HEK293 (cell line): ENCODE measurements at regions not wholly inside any gene's neighbourhood (a gene's known extent, or its start where the extent isn't known, plus 50 kb on each side); places are given as distances from the start of the nearest gene placed in this dataset.

Experiments used
- CTCF ChIA-PET: fragments of 350-600 bp; formaldehyde crosslinking; extraction: SDS; loops from one replicate; lab custom pipeline; 2021; ENCODE audit warnings: antibody characterized with exemption; lab: Yijun Ruan, JAX
- POLR2A ChIA-PET: fragments of 300-600 bp; formaldehyde crosslinking; extraction: SDS; loops from one replicate; lab custom pipeline; 2020; ENCODE audit warnings: antibody characterized with exemption, inconsistent platforms; lab: Yijun Ruan, JAX
- H3K27ac ChIP-seq: fragments of 200-500 bp; sonication (Bioruptor generic); 2 replicates; pipeline ENCODE4 v1.5.1; 2014; ENCODE audit warnings: low read depth, low read length, control low read depth, inconsistent platforms; ENCODE audit errors: extremely low read depth
- H3K36me3 ChIP-seq, 2 experiments: fragments of 200-500 bp in 1 of 2; sonication (Bioruptor generic) in 1 of 2; 1 replicate in 1 of 2; 2 replicates in 1 of 2; pipeline ENCODE4 v1.5.1; 2014 to 2017; ENCODE audit warnings: inconsistent platforms in 2 of 2, low read length in 2 of 2; ENCODE audit not compliant: control insufficient read depth in 2 of 2, insufficient read depth in 1 of 2
- H3K4me1 ChIP-seq: fragments of 200-500 bp; sonication (Bioruptor generic); 2 replicates; pipeline ENCODE4 v1.5.1; 2014; ENCODE audit warnings: mild to moderate bottlenecking, low read length, inconsistent platforms; ENCODE audit not compliant: control insufficient read depth, insufficient read depth
- H3K4me3 ChIP-seq: 2 replicates; pipeline ENCODE4 v1.5.1; 2011; ENCODE audit warnings: low read depth, mild to moderate bottlenecking, control low read depth, low read length, moderate library complexity
- H3K9me3 ChIP-seq: fragments of 200-500 bp; sonication (Bioruptor generic); 2 replicates; pipeline ENCODE4 v1.5.1; 2014; ENCODE audit warnings: low read depth, low read length, inconsistent platforms; ENCODE audit not compliant: control insufficient read depth, insufficient read depth
- CTCF ChIP-seq: fragments of 450-650 bp; formaldehyde crosslinking; IDR thresholded peaks from 2 replicates; pipeline ENCODE4 v1.5.1; 2016; ENCODE audit warnings: missing biosample characterization, missing genetic modification characterization
- GLIS1 ChIP-seq: fragments of 450-650 bp; formaldehyde crosslinking; IDR thresholded peaks from 2 replicates; pipeline ENCODE4 v1.5.1; 2016; ENCODE audit warnings: missing biosample characterization, missing genetic modification characterization
- KLF10 ChIP-seq: fragments of 450-650 bp; IDR thresholded peaks from 2 replicates; pipeline ENCODE4 v1.5.1; 2018; ENCODE audit warnings: missing biosample characterization, mild to moderate bottlenecking, missing genetic modification characterization
- KLF16 ChIP-seq: fragments of 450-650 bp; formaldehyde crosslinking; IDR thresholded peaks from 2 replicates; pipeline ENCODE4 v1.5.1; 2017; ENCODE audit warnings: missing biosample characterization, missing genetic modification characterization
- KLF8 ChIP-seq: fragments of 450-650 bp; formaldehyde crosslinking; IDR thresholded peaks from 2 replicates; pipeline ENCODE4 v1.5.1; 2016; ENCODE audit warnings: missing biosample characterization, missing genetic modification characterization
- PRDM4 ChIP-seq: fragments of 450-650 bp; formaldehyde crosslinking; IDR thresholded peaks from 2 replicates; pipeline ENCODE4 v1.5.1; 2017; ENCODE audit warnings: missing biosample characterization, missing genetic modification characterization
- SP2 ChIP-seq: fragments of 450-650 bp; formaldehyde crosslinking; IDR thresholded peaks from 2 replicates; pipeline ENCODE4 v1.5.1; 2016; ENCODE audit warnings: missing biosample characterization, missing genetic modification characterization
- TSHZ1 ChIP-seq: fragments of 450-650 bp; formaldehyde crosslinking; IDR thresholded peaks from 2 replicates; pipeline ENCODE4 v1.5.1; 2016; ENCODE audit warnings: missing biosample characterization, missing genetic modification characterization, borderline replicate concordance
- ZBTB8A ChIP-seq: fragments of 450-650 bp; formaldehyde crosslinking; IDR thresholded peaks from 2 replicates; pipeline ENCODE4 v1.5.1; 2016; ENCODE audit warnings: missing biosample characterization, missing genetic modification characterization
- ZFP3 ChIP-seq: fragments of 450-650 bp; formaldehyde crosslinking; IDR thresholded peaks from 2 replicates; pipeline ENCODE4 v1.5.1; 2016; ENCODE audit warnings: low read depth, missing biosample characterization, missing genetic modification characterization
- ZIC2 ChIP-seq: fragments of 450-650 bp; formaldehyde crosslinking; IDR thresholded peaks from 2 replicates; pipeline ENCODE4 v1.5.1; 2016; ENCODE audit warnings: missing biosample characterization, missing genetic modification characterization
- ZNF19 ChIP-seq: fragments of 450-650 bp; formaldehyde crosslinking; IDR thresholded peaks from 2 replicates; pipeline ENCODE4; 2016; ENCODE audit warnings: missing biosample characterization, missing genetic modification characterization, low read depth
- ZNF211 ChIP-seq: fragments of 450-650 bp; formaldehyde crosslinking; IDR thresholded peaks from 2 replicates; pipeline ENCODE4 v1.5.1; 2016; ENCODE audit warnings: low read depth, missing biosample characterization, missing genetic modification characterization
- ZNF24 ChIP-seq: fragments of 450-650 bp; formaldehyde crosslinking; IDR thresholded peaks from 2 replicates; pipeline ENCODE4 v1.5.1; 2016; ENCODE audit warnings: missing biosample characterization, missing genetic modification characterization
- ZNF248 ChIP-seq: fragments of 450-650 bp; formaldehyde crosslinking; IDR thresholded peaks from 2 replicates; pipeline ENCODE4 v1.5.1; 2017; ENCODE audit warnings: missing biosample characterization, missing genetic modification characterization
- ZNF335 ChIP-seq: fragments of 450-650 bp; formaldehyde crosslinking; conservative IDR thresholded peaks from 2 replicates; pipeline ENCODE4 v1.5.1; 2016; ENCODE audit warnings: missing biosample characterization, missing genetic modification characterization
- ZNF510 ChIP-seq: fragments of 450-650 bp; formaldehyde crosslinking; IDR thresholded peaks from 2 replicates; pipeline ENCODE4 v1.5.1; 2018; ENCODE audit warnings: mild to moderate bottlenecking, missing genetic modification characterization, missing biosample characterization; ENCODE audit not compliant: insufficient replicate concordance
- ZNF596 ChIP-seq: fragments of 450-650 bp; IDR thresholded peaks from 2 replicates; pipeline ENCODE4 v1.5.0; 2018; ENCODE audit warnings: missing biosample characterization, mild to moderate bottlenecking, missing genetic modification characterization, moderate library complexity
- ZNF654 ChIP-seq: fragments of 450-650 bp; formaldehyde crosslinking; IDR thresholded peaks from 2 replicates; pipeline ENCODE4 v1.5.1; 2016; ENCODE audit warnings: low read depth, missing biosample characterization, missing genetic modification characterization
- ZNF658 ChIP-seq: fragments of 450-650 bp; formaldehyde crosslinking; IDR thresholded peaks from 2 replicates; pipeline ENCODE4; 2016; ENCODE audit warnings: missing biosample characterization, missing genetic modification characterization
- ZNF670 ChIP-seq: fragments of 450-650 bp; formaldehyde crosslinking; IDR thresholded peaks from 2 replicates; pipeline ENCODE4 v1.5.1; 2016; ENCODE audit warnings: missing biosample characterization, missing genetic modification characterization, low read depth
- ZNF692 ChIP-seq: fragments of 450-650 bp; formaldehyde crosslinking; IDR thresholded peaks from 2 replicates; pipeline ENCODE4 v1.5.1; 2016; ENCODE audit warnings: missing biosample characterization, missing genetic modification characterization
- ZSCAN16 ChIP-seq: fragments of 450-650 bp; formaldehyde crosslinking; IDR thresholded peaks from 2 replicates; pipeline ENCODE4 v1.5.1; 2016; ENCODE audit warnings: missing biosample characterization, missing genetic modification characterization

GRCh38 chr4:84147831-84148230 is 351.3 kb downstream of the NKX6-1 start (continued):
- TF ChIP-seq SP2 (tag by site-specific recombination), result no peak
- no peak for TF ChIP-seq ZFP3 (tag by site-specific recombination)
- TF ChIP-seq KLF16 (tag by site-specific recombination), result no peak
- TF ChIP-seq ZNF692 (tag by site-specific recombination), result no peak
- no peak for TF ChIP-seq GLIS1 (tag by site-specific recombination)
- no peak for TF ChIP-seq ZNF670 (tag by site-specific recombination)
- no peak for TF ChIP-seq ZNF335 (tag by site-specific recombination)

GRCh38 chr4:84146300-84146959 is 352.7 kb downstream of the NKX6-1 start:
- Histone ChIP-seq H3K36me3 (no peaks in the 10 kb centered on the region), H3K27ac (no peak overlapping the region), H3K4me1 (no peaks in the 10 kb centered on the region), H3K9me3 (no peaks in the 10 kb centered on the region), H3K4me3 (no peak overlapping the region)
- TF ChIP-seq ZNF670 (tag by site-specific recombination) (no peak), CTCF (tag by site-specific recombination) (no peak), ZNF24 (no peak), ZBTB8A (tag by site-specific recombination) (no peak), ZIC2 (tag by site-specific recombination) (no peak), ZNF211 (tag by site-specific recombination) (no peak), KLF8 (tag by site-specific recombination) (no peak), ZNF248 (tag by site-specific recombination) (no peak), ZNF596 (tag by site-specific recombination) (no peak), ZNF19 (tag by site-specific recombination) (no peak), ZNF510 (tag by site-specific recombination) (no peak), ZSCAN16 (tag by site-specific recombination) (no peak)
- CTCF ChIA-PET, result no interaction called here
- POLR2A ChIA-PET, result no interaction called here

- ChIA-PET CTCF (interaction anchor here (0.6 to 1.1 kb wide), 2 partner anchors 14 to 77 kb away, joined by 4 read pairs; no protein-coding TSS in a partner anchor), POLR2A (no interaction called here)
- H3K9me3 ChIP-seq, result no peaks in the 10 kb centered on the region
- no peak overlapping the region for H3K4me3 ChIP-seq
- H3K27ac ChIP-seq, result no peak overlapping the region
- H3K4me1 ChIP-seq, result no peaks in the 10 kb centered on the region
- no peaks in the 10 kb centered on the region for H3K36me3 ChIP-seq
- no peak for TF ChIP-seq ZNF335 (tag by site-specific recombination)
- TF ChIP-seq TSHZ1, result no peak
- no peak for TF ChIP-seq PRDM4 (tag by site-specific recombination)
- no peak for TF ChIP-seq ZNF654 (tag by site-specific recombination)
- no peak for TF ChIP-seq ZNF658 (tag by site-specific recombination)
- no peak for TF ChIP-seq KLF10 (tag by site-specific recombination)
These were observed 353.9 kb downstream of the NKX6-1 start for GRCh38 chr4:84145176-84145575.
